ENCODE measurements at regions not wholly inside any gene's neighbourhood (a gene's known extent, or its start where the extent isn't known, plus 50 kb on each side); places are given as distances from the start of the nearest gene placed in this dataset.
"Not testable (repeated sequence)": the region's sequence is repeated elsewhere in the genome, so short reads cannot be mapped to it uniquely, and the experiment has no call there.

- peaks cover 1% of the 10 kb centered on the region for H3K9me3 Mint-ChIP-seq (ENCODE audit: low read depth)
Observed at GRCh38 chr20:30499123-30499522, 758.3 kb upstream of the DEFB115 start.

GRCh38 chr20:30499716-30500446 is 757.6 kb upstream of the DEFB115 start:
- DNase-seq; H3K27ac Mint-ChIP-seq; H3K27me3 Mint-ChIP-seq; CTCF ChIA-PET; ATAC-seq; intact Hi-C loops (cut with DNase I, micrococcal nuclease); H3K36me3 Mint-ChIP-seq (ENCODE audit: low read depth); H3K4me1 Mint-ChIP-seq; H3K9me3 Mint-ChIP-seq (ENCODE audit: low read depth); H3K4me3 Mint-ChIP-seq; POLR2A ChIA-PET: not testable (repeated sequence)

More at GRCh38 chr20:30499123-30499522, 758.3 kb upstream of the DEFB115 start:
- ChIA-PET CTCF (no interaction called here), POLR2A (no interaction called here)
- Mint-ChIP-seq H3K27ac (no peak overlapping the region), H3K4me3 (no peak overlapping the region), H3K36me3 (ENCODE audit: low read depth) (no peaks in the 10 kb centered on the region), H3K27me3 (no peaks in the 10 kb centered on the region), H3K4me1 (no peaks in the 10 kb centered on the region)
- intact Hi-C loops (cut with DNase I, micrococcal nuclease), result no loop called here
- DNase-seq (no peak), ATAC-seq (no peak)

GRCh38 chr20:30500447-30500820 is 757.0 kb upstream of the DEFB115 start:
- H3K4me1 Mint-ChIP-seq; DNase-seq; ATAC-seq; H3K4me3 Mint-ChIP-seq; POLR2A ChIA-PET; H3K9me3 Mint-ChIP-seq (ENCODE audit: low read depth); H3K36me3 Mint-ChIP-seq (ENCODE audit: low read depth); intact Hi-C loops (cut with DNase I, micrococcal nuclease); H3K27ac Mint-ChIP-seq; H3K27me3 Mint-ChIP-seq; CTCF ChIA-PET: not testable (repeated sequence)

DNA sequence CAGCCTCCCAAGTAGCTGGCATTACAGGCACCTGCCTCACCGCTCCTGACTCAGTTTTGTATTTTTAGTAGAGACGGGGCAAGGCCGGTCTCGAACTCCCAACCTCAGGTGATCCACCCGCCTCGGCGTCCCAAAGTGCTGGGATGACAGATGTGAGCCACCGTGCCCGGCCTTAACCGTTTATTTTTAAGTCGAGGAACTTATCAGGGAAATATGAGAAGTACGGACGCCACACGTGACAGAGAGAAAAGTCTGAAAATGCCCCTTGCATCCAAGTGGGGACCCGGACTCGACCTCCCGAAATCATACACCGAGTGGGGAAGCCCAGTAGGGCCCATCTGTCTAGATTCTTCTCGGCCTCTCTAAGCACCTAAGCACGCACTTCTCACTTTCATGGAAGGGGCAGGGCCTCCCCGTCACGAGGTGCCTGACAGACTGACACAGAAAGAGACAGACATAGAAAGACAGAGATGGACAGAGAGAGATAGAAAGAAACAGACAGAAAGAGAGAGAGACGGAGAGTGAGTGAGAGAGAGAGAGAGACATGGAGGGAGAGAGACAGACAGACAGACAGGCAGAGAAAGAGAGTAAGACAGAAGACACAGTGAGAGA is 756.5 kb upstream of the DEFB115 start:
- CTCF ChIA-PET, result no interaction called here
- H3K9me3 Mint-ChIP-seq (ENCODE audit: low read depth), result peaks cover 3% of the 10 kb centered on the region
- intact Hi-C loops (cut with DNase I, micrococcal nuclease), result no loop called here
- no peak overlapping the region for H3K27ac Mint-ChIP-seq
- H3K4me1 Mint-ChIP-seq, result no peaks in the 10 kb centered on the region
- ATAC-seq, result no peak
- no peaks in the 10 kb centered on the region for H3K27me3 Mint-ChIP-seq
- no peak overlapping the region for H3K4me3 Mint-ChIP-seq
- DNase-seq, result no peak
- POLR2A ChIA-PET, result no interaction called here
- no peaks in the 10 kb centered on the region for H3K36me3 Mint-ChIP-seq (ENCODE audit: low read depth)

GRCh38 chr20:30502670-30503069 is 754.8 kb upstream of the DEFB115 start:
- ATAC-seq, result no peak
- ChIA-PET CTCF (no interaction called here), POLR2A (no interaction called here)
- intact Hi-C loops (cut with DNase I, micrococcal nuclease), result no loop called here
- H3K9me3 Mint-ChIP-seq (ENCODE audit: low read depth), result peaks cover 5% of the 10 kb centered on the region
- no peaks in the 10 kb centered on the region for H3K4me1 Mint-ChIP-seq
- DNase-seq, result no peak
- no peak overlapping the region for H3K27ac Mint-ChIP-seq
- H3K27me3 Mint-ChIP-seq, result no peaks in the 10 kb centered on the region
- no peaks in the 10 kb centered on the region for H3K36me3 Mint-ChIP-seq (ENCODE audit: low read depth)
- H3K4me3 Mint-ChIP-seq, result no peak overlapping the region

GRCh38 chr20:30503204-30503603 is 754.3 kb upstream of the DEFB115 start:
- ATAC-seq; H3K4me1 Mint-ChIP-seq; H3K4me3 Mint-ChIP-seq; DNase-seq; H3K36me3 Mint-ChIP-seq (ENCODE audit: low read depth); CTCF ChIA-PET; H3K27ac Mint-ChIP-seq; H3K9me3 Mint-ChIP-seq (ENCODE audit: low read depth); intact Hi-C loops (cut with DNase I, micrococcal nuclease); POLR2A ChIA-PET; H3K27me3 Mint-ChIP-seq: not testable (repeated sequence)

DNA sequence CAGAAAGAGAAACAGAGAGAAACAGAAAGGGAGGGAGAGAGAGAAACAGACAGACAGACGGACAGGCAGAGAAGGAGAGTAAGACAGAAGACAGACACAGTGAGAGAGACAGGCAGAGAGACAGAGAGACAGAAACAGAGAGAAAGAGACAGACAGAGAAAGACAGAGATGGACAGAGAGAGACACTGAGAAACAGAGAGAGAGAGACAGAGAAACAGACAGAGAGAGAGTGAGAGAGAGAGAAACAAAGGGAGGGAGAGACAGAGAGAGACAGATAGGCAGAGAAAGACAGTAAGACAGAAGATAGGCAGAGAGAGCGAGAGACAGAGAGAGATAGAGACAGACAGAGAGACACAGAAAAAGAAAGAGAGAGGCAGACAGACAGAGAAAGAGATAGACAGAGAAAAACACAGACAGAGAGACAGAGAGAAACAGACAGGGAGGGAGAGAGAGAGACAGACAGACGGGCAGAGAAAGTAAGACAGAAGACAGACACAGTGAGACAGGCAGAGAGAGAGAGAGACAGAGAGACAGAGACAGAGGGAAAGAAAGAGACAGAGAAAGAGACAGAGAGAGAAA is 753.4 kb upstream of the DEFB115 start:
- no peaks in the 10 kb centered on the region for H3K36me3 Mint-ChIP-seq (ENCODE audit: low read depth)
- H3K27me3 Mint-ChIP-seq, result no peaks in the 10 kb centered on the region
- H3K9me3 Mint-ChIP-seq (ENCODE audit: low read depth), result peaks cover 12% of the 10 kb centered on the region

DNA sequence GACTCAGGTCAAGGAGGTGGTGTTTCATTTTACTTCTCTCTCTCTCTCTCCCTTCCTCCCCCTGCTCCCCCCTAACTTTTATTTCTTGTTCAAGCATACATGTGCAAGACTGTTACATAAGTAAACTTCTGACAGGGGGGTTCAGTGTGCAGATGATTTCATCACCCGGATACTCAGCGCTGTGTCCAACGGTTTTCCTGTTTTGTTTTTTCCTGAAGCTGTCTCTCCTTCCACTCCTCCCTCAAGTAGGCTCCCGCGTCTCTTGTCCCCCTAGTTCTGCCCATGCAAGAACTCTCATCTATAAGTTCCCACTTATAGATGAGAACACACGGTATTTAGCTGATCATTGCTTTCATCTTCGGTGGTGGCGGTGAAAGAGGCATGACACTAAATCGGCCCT is 751.9 kb upstream of the DEFB115 start:
- CTCF ChIA-PET, result no interaction called here
- no peak overlapping the region for H3K27ac Mint-ChIP-seq
- no peak overlapping the region for H3K4me3 Mint-ChIP-seq
- intact Hi-C loops (cut with DNase I, micrococcal nuclease), result no loop called here
- POLR2A ChIA-PET, result no interaction called here
- H3K9me3 Mint-ChIP-seq (ENCODE audit: low read depth), result peaks cover 19% of the 10 kb centered on the region
- no peaks in the 10 kb centered on the region for H3K4me1 Mint-ChIP-seq
- DNase-seq (no peak), ATAC-seq (no peak)
- H3K27me3 Mint-ChIP-seq, result no peaks in the 10 kb centered on the region
- H3K36me3 Mint-ChIP-seq (ENCODE audit: low read depth), result no peaks in the 10 kb centered on the region

More for the DNA sequence above, 753.4 kb upstream of the DEFB115 start:
- ChIA-PET CTCF (no interaction called here), POLR2A (no interaction called here)
- H3K4me1 Mint-ChIP-seq, result no peaks in the 10 kb centered on the region
- intact Hi-C loops (cut with DNase I, micrococcal nuclease), result no loop called here
- DNase-seq (no peak), ATAC-seq (no peak)
- H3K4me3 Mint-ChIP-seq, result no peak overlapping the region
- no peak overlapping the region for H3K27ac Mint-ChIP-seq

GRCh38 chr20:30506100-30506499 is 751.4 kb upstream of the DEFB115 start:
- intact Hi-C loops (cut with DNase I, micrococcal nuclease), result no loop called here
- no peak for ATAC-seq
- no peak overlapping the region for H3K27ac Mint-ChIP-seq
- H3K4me1 Mint-ChIP-seq, result no peaks in the 10 kb centered on the region
- H3K9me3 Mint-ChIP-seq (ENCODE audit: low read depth), result peaks cover 23% of the 10 kb centered on the region
- no peak overlapping the region for H3K4me3 Mint-ChIP-seq
- no peak for DNase-seq
- ChIA-PET CTCF (no interaction called here), POLR2A (no interaction called here)
- H3K36me3 Mint-ChIP-seq (ENCODE audit: low read depth), result no peaks in the 10 kb centered on the region
- no peaks in the 10 kb centered on the region for H3K27me3 Mint-ChIP-seq

DNA sequence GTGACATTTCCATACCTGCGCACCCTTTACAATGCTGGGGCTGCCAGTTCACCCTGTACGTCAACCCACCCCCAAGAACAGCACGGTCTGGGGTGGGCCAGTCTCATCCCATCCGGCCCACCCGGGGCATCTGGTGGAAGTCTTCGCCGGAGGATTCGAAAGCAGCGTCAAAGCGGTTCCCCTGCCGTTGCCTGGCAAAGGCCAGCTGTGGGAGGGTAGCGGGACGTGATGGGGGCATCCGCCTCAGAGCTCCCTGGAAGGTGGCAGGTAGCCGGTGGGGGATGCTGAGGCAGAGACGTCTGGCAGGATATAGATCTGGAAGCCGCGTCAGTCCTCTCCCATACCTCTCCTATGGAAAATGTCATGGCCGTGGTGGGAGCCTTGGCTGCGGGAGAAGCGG is 749.1 kb upstream of the DEFB115 start:
- H3K4me3 Mint-ChIP-seq; intact Hi-C loops (cut with DNase I, micrococcal nuclease); DNase-seq; POLR2A ChIA-PET; H3K27me3 Mint-ChIP-seq; H3K27ac Mint-ChIP-seq; H3K36me3 Mint-ChIP-seq (ENCODE audit: low read depth); H3K4me1 Mint-ChIP-seq; CTCF ChIA-PET; ATAC-seq: not testable (repeated sequence)
- H3K9me3 Mint-ChIP-seq (ENCODE audit: low read depth), result peaks cover 27% of the 10 kb centered on the region

DNA sequence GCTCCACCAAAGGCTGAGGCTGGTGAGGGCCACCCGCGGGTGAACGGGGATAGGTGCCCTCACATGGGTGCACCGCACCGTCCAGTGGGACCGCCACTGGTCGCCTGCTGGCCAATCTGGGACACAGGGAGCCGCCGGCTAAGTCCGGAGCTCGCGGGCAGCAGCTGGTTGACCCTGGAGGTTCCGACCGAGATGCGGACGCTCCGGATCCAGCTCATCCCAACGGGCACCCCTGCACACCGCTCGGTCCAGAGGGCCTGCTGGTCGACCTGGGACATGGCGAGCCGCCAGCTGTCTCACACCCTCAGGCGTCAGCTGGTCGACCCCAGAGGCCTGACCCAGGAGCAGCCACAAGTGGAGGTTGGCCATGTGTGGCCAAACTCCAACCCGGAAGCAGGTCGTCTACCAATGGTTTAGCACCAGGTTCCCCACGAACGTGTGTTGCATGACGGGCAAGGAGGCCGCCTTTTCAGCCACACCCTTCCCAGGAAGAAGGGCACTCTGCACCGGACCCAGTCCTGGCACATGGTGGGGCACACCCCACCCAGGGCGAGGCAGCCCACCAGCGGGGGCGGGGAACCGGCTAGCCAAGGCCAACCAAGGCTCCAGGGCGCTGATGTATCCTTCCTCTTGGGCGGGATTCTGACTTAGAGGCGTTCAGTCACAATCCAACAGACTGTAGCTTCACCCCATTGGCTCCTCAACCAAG is 746.0 kb upstream of the DEFB115 start:
- Mint-ChIP-seq H3K27me3 (no peaks in the 10 kb centered on the region), H3K4me1 (no peaks in the 10 kb centered on the region), H3K4me3 (no peak overlapping the region), H3K9me3 (ENCODE audit: low read depth) (peaks cover 39% of the 10 kb centered on the region), H3K27ac (no peak overlapping the region), H3K36me3 (ENCODE audit: low read depth) (no peaks in the 10 kb centered on the region)
- CTCF ChIA-PET, result no interaction called here
- intact Hi-C loops (cut with DNase I, micrococcal nuclease), result no loop called here
- DNase-seq (no peak), ATAC-seq (no peak)
- POLR2A ChIA-PET, result no interaction called here

- no peak for DNase-seq
- intact Hi-C loops (cut with DNase I, micrococcal nuclease), result no loop called here
- no peaks in the 10 kb centered on the region for H3K36me3 Mint-ChIP-seq (ENCODE audit: low read depth)
- no peak for ATAC-seq
- CTCF ChIA-PET, result no interaction called here
- peaks cover 37% of the 10 kb centered on the region for H3K9me3 Mint-ChIP-seq (ENCODE audit: low read depth)
- no peaks in the 10 kb centered on the region for H3K4me1 Mint-ChIP-seq
- H3K4me3 Mint-ChIP-seq, result no peak overlapping the region
- no peak overlapping the region for H3K27ac Mint-ChIP-seq
- H3K27me3 Mint-ChIP-seq, result no peaks in the 10 kb centered on the region
- POLR2A ChIA-PET, result no interaction called here
Observed at GRCh38 chr20:30513050-30513628, 744.3 kb upstream of the DEFB115 start.

All from activated CD4-positive, alpha-beta T cell treated with anti-CD3 and anti-CD28 coated beads for 36 hours (primary cell).